Esophagus mucosa (tissue), 1 donor: ENCODE measurements at regions not wholly inside any gene's neighbourhood (a gene's known extent, or its start where the extent isn't known, plus 50 kb on each side); places are given as distances from the start of the nearest gene placed in this dataset.
"Not testable (repeated sequence)": the region's sequence is repeated elsewhere in the genome, so short reads cannot be mapped to it uniquely, and the experiment has no call there.

Experiments
- ATAC-seq: fragments of 200-7000 bp; cut with Tn5 transposase; one replicate; pipeline ENCODE4 v1.9.1; 2020
- donor health status: DM: yes; HTN: yes; CAD: no.

- ATAC-seq = no peak
Measured at GRCh38 chr3:194189243-194189791, 53.4 kb downstream of the HES1 start.

DNA sequence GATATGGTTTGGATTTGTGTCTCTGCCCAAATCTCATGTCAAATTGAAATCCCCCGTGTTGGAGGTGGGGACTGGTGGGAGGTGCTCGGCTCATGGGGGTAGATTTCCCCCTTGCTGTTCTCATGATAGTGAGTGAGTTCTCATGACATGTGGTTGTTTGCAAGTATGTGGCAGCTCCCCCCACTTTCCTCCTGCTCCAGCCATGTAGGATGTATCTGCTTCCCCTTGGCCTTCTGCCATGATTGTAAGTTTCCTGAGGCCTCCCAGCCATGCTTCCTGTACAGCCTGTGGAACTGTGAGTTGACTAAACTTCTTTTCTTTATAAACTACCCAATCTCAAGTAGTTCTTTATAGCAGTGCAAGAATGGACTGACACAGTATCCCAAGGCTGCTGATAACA lies 55.9 kb downstream of the HES1 start:
- ATAC-seq = not testable (repeated sequence)

DNA sequence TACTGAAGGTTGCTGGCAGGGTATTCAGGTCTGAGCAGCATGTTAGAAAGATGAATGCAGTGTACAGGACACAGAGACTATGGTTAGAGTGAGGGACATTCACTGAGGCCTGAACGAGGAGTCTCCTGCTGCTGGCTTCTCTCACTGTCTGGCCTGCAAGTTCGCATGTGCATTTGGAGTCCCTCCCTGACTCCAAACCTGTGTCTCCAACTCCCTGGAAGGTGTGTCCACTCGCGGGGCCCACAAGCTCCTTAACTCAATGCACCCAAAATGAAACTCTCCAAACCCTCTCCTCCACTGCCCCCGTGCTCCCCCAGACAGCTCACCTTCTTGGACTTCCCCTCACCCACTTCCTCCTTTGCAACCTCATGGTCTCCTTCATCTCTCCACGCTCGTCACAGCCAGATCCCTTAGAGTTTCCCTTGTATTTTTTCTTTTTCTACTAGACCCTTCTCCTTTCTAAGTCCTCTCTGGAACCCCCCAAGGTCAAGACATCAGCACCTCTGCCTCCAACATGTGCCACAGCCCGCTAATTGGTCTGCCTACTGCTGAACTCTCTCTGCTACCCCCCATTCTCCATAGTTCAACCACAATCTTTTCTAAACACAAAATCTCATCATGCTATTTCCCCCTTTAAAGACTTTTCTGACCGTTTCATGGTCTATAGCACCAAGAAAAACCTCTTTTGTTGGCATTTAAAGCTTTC lies 58.3 kb downstream of the HES1 start:
- ATAC-seq = no peak

DNA sequence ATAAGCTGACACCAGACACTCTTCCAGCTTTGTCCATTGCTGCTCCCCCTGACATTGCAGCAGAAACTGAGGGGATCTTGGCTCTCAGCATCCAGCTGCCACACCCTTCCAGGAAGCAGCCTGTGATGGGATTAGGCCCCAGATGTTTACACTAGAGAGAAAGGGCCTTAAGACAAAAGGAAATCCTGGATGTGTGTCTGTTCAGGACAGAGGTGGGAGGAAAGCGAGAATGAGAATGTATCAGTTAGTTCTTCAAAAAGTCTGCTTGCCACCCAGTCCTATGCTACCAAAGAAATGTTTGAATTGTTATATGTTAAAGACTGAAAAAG lies 58.8 kb downstream of the HES1 start:
- ATAC-seq = no peak

DNA sequence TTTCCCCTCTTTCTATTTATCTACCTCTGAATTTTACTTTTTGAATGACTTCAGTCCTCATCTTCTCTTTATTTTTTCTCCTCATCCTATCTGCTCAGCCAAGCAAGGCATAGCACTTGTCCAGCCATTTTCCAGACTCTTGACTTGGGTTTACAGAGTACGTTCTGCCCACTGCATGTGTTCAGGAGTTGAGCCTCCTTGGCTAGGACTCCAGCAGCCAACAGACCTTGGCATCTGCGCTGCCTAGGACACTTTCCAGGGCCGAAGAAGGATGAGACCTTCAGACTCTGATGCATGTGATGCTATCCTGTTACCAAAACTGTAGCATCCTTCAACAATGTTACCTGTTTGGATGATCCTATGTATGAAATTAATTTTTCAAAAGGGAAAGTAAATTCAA lies 59.7 kb downstream of the HES1 start:
- ATAC-seq = no peak

DNA sequence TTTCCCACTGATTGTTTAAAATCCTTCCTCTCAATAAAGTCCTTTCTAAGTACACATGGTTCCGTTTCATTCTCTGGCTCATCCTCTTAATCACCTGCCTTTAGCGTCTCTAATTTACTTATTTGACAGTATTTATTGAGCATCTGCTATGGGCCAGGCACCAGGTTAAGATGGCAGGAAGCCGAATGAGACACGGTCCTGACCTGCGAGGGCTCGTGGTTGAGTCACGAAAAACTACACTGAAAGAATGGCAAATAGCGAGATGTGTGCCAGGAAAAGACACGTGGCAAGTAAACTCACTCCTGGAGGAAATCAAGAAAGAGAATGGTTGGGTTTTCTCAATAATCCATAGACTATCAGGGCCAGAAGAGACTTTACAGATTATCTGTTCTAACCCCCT lies 60.9 kb downstream of the HES1 start:
- ATAC-seq = peak; percentile 82

DNA sequence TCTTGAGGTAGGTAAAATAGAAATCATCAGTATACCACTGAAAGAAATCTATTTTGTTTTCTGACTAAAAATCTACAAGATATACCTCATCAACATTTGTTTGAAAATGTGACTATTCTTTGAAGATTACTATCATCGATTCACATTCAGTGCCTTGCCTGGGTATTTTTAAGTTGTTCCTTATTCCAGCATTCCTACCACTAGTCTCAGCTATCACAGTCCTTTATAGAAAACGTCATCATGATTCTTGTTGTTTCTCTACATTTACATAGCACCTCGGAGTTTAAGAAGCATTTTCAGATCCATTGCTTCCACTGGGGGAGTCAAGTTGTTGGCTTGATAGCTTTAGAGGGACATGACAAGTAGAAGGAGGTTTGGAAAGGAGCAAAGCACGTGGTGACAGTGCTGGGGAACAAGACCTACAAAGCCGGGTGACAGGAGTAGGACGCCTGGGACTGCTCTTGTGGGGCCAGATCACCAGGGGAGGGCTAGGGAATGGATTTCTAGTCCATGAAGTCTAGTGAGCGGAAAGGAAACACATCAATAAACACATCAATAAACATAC lies 61.5 kb downstream of the HES1 start:
- no peak for ATAC-seq

DNA sequence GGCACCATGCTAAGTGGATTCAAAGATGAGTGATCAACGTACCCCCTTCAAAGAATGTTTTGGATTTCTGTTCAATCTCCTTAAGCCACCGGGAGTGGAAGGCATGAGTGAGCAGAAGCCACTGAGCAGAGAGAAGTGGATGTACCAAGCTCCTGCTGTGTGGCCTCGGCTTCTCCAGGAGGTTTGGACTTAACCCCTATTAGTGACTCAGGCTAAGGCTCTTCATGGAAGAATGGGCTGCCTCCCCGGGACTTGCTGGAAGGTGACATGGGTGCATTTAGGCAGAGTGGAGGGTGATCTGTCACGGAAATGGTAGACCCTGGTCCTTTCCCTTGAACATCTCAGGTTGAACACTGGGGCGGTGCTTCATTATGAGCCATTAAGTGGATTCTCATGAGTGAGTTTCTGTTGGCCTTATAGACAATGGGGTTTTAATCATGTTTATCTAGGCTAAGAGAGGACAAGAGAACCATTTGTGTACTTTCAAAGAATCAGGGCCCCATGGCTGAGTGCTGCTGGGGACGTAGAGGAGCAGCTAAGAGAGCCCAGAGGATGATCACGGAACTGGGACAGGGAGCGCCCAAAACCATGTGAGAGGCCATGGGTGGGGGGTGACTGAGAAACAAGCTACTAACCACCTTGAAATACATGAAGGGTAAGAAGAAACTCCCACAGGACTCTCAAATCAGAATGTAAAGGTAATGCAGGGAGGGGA lies 62.2 kb downstream of the HES1 start:
- ATAC-seq = no peak

DNA sequence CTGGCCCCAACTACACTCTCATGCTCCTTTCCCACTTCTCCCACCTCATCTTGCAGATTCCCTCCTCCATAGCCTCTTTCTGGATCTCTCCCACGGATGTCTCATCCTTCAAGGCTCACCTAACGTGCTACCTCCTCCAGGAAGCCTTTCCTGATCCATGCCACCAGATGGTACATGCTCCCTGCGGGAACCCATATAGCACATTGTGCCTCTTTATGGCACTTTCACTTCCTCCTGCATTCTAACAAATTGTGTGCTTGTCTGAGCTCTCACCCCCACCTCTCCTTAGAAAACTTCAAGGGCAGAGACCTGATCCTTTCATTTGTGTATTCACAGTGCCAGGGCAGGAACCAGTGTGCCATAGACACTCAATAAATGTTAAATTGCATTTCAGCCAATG lies 63.0 kb downstream of the HES1 start:
- no peak for ATAC-seq

DNA sequence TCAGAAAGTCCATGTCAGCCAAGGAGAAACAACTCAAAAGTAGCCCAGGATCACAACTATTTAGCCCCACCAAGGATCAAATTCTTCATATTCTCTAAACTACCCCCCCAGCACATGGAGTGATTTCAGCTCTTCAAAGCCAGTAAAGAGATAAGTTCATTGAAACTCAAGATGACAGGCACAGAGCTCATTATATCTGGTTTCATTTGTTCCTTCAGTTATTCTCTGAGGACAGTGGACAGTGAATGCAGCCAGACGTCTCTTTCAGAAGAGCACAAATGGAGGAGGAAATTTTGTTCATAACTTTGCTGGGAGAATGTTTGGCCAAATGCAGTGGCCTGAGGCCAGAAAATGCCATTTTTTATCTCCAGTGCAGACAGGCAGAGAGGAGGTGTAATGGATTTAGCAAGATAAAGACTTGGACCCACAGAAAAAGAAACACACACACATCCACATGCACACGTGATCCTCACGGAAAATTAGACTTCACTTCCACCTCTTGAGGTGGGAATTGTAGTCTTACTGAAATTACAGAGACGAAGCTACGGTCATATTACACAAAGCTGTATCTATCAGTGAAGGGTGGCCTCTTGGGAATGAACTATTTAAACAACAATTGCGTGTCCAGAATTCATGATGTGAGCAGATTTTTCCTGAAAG lies 64.6 kb downstream of the HES1 start:
- no peak for ATAC-seq

GRCh38 chr3:194201953-194202666 lies 66.2 kb downstream of the HES1 start:
- no peak for ATAC-seq

GRCh38 chr3:194203482-194204041 lies 67.6 kb downstream of the HES1 start:
- ATAC-seq = no peak

GRCh38 chr3:194204042-194204987 lies 68.4 kb downstream of the HES1 start:
- ATAC-seq = peak; percentile 37

DNA sequence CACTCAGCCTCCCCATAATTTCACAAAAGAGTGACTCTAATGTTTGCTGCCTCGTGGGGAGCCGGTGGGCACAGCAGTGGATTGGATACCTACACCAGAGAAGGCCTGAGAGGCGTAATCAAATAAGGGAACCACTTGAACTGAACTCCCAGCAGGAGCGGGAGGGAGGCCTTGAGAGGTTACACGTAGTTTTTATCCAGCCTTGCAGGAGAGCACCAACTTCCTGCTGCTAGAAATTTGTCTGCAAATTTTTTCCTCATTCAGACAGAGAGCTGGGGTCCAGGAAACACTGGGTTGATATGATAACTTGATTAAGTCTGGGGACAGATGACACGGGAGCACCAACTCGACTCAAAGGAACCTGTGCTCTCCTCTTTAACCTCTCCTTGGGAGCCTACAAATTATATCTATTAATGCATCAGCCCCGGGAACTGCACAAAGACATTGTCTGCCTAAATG lies 69.8 kb downstream of the HES1 start:
- peak; percentile 5 for ATAC-seq

- peak; percentile 45 for ATAC-seq
Measured at GRCh38 chr3:194206320-194206719, 70.4 kb downstream of the HES1 start.

- ATAC-seq = no peak
Measured at GRCh38 chr3:194208709-194209108, 72.8 kb downstream of the HES1 start.

DNA sequence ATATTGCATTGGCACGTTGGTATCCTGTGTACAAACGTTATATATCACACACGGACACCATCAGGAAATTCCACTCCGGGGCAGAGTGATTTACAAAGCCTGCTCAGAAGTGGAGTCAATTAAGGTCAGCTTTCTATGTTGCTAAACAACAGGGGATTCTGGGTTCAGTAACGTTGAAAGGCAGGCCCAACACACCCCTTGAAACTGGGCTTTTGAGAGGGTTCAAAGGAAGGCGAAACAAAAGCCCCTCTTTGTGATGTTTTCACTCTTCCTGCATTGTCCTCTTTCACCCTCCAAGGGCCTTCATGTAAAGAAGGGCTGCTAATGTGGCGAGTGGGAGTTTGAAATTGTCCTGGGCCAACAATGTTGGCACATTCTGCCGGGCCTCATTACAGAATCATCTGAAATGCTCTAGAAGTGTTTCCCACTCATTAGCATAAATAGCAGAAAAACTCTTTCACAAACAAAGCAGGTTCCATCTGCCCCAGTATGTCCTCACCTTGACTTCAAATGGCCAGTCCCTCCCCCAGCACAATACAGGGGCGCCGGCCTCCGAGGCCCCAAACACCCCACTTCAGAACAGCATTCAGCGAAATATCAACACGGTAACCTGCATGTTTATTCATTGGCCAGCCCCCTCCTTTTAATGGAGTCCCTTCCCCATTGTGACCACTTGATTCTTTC lies 76.4 kb downstream of the HES1 start:
- no peak for ATAC-seq

DNA sequence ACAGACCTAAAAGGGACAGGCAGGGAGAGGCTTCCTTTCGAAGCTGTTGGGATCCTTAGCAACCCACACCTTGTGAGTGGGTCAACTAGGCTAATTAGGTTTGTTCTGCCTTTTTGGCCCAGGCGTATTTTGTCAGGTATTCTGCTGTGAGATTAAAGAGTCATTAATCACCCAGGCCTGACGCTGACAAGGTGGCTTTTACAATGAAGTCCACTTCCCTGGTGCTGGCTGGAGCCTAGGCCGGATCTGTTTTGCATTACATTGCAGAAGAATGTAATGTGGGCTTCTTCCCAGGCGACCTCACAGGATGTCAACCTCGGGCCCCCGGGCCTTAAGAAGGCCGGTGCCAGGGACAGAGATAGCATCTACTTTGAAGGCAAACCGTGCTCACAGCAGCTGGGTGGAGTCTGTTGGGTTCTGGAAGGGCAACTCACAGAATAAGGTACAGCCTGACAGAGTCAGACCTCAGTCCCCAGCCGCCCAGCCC lies 76.9 kb downstream of the HES1 start:
- ATAC-seq = no peak

DNA sequence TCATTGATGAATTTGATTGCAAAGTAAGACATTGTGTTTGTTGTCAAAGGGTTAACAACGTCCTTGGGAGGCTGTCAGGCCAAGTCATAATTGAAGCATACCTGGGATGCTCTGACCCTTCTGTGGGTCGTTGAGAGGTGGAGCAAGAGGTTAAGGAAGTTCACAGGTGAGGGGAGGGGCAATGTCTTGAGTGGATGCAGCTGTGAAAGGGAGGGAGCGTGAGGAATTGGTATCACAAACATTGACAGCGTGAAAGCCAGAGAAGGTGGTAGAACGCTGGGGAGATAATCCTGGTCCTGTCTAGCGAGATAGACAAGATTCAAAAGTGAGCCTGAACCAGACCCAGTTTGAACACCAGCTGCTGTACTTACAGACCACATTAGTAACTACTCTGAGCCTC lies 79.4 kb downstream of the HES1 start:
- ATAC-seq = no peak
